Tibial artery (tissue), 4 donors: ENCODE measurements at regions not wholly inside any gene's neighbourhood (a gene's known extent, or its start where the extent isn't known, plus 50 kb on each side); places are given as distances from the start of the nearest gene placed in this dataset.
A peak's percentile ranks its signal among the peaks of the same experiment; 100 is the strongest.
"Not testable (repeated sequence)": the region's sequence is repeated elsewhere in the genome, so short reads cannot be mapped to it uniquely, and the experiment has no call there.

ENCODE experiments used
- DNase-seq, 2 donors: peaks; one replicate each; pipeline ENCODE4 v3.0.0-alpha.2; 2019
- H3K27ac ChIP-seq, 2 donors: fragments of 200-600 bp; sonication (generic) in 1 of 2; 1 replicate in 1 of 2; 2 replicates in 1 of 2; pipeline ENCODE4 v1.5.1; 2018 to 2019; ENCODE audit warnings: mild to moderate bottlenecking in 1 of 2
- H3K27me3 ChIP-seq, 2 donors: fragments of 200-600 bp; sonication (generic) in 1 of 2; one replicate each; pipeline versions ENCODE4 v1.5.1 to v1.6.0; 2016 to 2019
- H3K36me3 ChIP-seq, 3 donors: fragments of 200-600 bp; sonication (generic) in 2 of 3; one replicate each; pipeline ENCODE4 v1.5.1; 2016 to 2019; ENCODE audit warnings: mild to moderate bottlenecking in 2 of 3
- H3K4me1 ChIP-seq, 4 donors: fragments of 200-600 bp; sonication (generic) in 2 of 4; 1 replicate in 3 of 4; 2 replicates in 1 of 4; pipeline ENCODE4 v1.5.1; 2016 to 2019
- H3K4me3 ChIP-seq, 2 donors: fragments of 200-600 bp; sonication (generic) in 1 of 2; 1 replicate in 1 of 2; 2 replicates in 1 of 2; pipeline ENCODE4 v1.5.1; 2018 to 2019; ENCODE audit warnings: mild to moderate bottlenecking in 2 of 2
- H3K9me3 ChIP-seq, 3 donors: fragments of 200-600 bp; sonication (generic) in 1 of 3; one replicate each; pipeline ENCODE4 v1.5.1; 2016 to 2019
- intact Hi-C: fragments of 100-400 bp; cut with DNase I; formaldehyde crosslinking; loops from one replicate; pipeline ENCODE4 v1.15.0; 2023; ENCODE audit warnings: low total_unique reads
- TF ChIP-seq, protein P1 (sequence below), 2 experiments: fragments of 200-600 bp in 1 of 2; fragments of 450-650 bp in 1 of 2; IDR thresholded peaks; one replicate each; pipeline ENCODE4 v1.5.1; 2017 to 2019; ENCODE audit warnings: antibody characterized with exemption in 2 of 2, mild to moderate bottlenecking in 1 of 2, moderate library complexity in 1 of 2

DNA sequence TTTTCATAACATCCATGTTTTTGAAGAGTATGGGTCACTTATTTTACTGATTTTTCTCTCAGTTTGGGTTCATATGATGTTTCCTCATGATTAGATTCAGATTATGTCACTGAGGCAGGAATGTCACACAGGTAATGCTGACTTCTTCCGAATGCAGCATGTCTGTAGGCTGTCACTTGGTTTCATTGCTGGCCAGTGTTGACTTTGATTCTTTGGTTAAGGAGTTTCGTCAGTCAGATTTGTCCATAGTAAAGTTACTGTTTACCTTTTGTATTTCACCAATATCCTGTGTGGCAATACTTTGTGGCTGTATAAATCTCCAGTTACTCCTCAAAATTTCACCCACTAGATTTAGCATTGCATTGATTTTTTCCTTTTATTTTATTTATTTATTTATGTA, 105.6 kb downstream of the MRPL57 start:
- Histone ChIP-seq H3K4me1 (no peaks in the 10 kb centered on the region), H3K9me3 (no peaks in the 10 kb centered on the region), H3K4me3 (no peak overlapping the region), H3K27ac (no peak overlapping the region), H3K36me3 (no peaks in the 10 kb centered on the region), H3K27me3 (no peaks in the 10 kb centered on the region)
- DNase-seq: no peak
- intact Hi-C loops: no loop called here
- TF ChIP-seq, protein P1, sequence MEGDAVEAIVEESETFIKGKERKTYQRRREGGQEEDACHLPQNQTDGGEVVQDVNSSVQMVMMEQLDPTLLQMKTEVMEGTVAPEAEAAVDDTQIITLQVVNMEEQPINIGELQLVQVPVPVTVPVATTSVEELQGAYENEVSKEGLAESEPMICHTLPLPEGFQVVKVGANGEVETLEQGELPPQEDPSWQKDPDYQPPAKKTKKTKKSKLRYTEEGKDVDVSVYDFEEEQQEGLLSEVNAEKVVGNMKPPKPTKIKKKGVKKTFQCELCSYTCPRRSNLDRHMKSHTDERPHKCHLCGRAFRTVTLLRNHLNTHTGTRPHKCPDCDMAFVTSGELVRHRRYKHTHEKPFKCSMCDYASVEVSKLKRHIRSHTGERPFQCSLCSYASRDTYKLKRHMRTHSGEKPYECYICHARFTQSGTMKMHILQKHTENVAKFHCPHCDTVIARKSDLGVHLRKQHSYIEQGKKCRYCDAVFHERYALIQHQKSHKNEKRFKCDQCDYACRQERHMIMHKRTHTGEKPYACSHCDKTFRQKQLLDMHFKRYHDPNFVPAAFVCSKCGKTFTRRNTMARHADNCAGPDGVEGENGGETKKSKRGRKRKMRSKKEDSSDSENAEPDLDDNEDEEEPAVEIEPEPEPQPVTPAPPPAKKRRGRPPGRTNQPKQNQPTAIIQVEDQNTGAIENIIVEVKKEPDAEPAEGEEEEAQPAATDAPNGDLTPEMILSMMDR (IDR thresholded peaks at IDR 0.05): no peak

DNA sequence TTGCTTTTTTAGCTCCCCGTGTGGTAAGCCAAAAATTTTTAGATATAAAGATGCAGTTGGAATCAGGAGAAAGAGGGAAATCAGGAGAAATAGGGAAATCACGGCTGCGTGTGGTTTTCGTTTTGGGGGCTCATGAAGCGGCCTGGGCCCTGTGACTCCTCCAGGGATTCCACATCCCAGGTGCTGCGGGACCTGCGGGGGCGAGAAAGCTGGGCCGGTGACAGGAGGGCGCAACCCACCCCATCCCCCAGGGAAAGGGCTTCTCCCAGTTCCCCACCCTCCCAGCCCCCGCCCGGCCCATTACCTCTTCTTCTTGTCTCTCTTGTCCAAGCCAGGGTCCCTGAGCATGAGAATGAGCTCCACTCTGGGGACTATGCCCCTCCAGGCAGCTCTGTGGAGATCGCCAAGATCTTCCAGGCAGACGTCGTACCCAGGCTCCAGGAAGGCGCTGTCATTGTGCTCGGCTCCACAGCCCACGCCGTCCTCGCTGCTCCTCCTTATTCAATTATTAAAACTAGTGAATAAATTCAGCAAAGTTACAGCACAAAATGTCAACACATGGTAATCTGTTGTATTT, 111.0 kb downstream of the MRPL57 start:
- H3K4me1 ChIP-seq: no peaks in the 10 kb centered on the region
- intact Hi-C loops: no loop called here
- TF ChIP-seq, protein P1 (IDR thresholded peaks at IDR 0.05): no peak
- no peak for DNase-seq
- no peak overlapping the region for H3K4me3 ChIP-seq
- H3K27ac ChIP-seq: no peak overlapping the region
- no peaks in the 10 kb centered on the region for H3K36me3 ChIP-seq
- H3K27me3 ChIP-seq: no peaks in the 10 kb centered on the region
- H3K9me3 ChIP-seq: no peaks in the 10 kb centered on the region

DNA sequence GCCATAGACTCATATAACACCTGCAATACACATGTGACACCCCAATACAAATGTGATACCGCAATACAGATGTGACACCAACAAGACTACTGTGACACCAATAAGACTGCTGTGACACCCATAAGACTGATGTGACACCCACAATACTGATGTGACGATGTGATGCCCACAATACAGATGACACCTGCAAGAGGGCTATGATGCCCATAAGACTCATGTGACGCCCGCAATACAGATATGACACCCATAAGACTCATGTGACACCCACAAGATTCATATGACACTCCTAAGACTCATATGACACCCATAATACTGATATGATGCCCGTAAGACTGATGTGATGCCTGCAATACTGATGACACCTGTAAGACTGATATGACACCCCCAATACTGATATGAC, 113.0 kb downstream of the MRPL57 start:
- H3K36me3 ChIP-seq: no peaks in the 10 kb centered on the region
- no peaks in the 10 kb centered on the region for H3K9me3 ChIP-seq
- no peak overlapping the region for H3K27ac ChIP-seq
- no peak overlapping the region for H3K4me3 ChIP-seq
- no peaks in the 10 kb centered on the region for H3K27me3 ChIP-seq
- TF ChIP-seq, protein P1 (IDR thresholded peaks at IDR 0.05): no peak
- H3K4me1 ChIP-seq: no peaks in the 10 kb centered on the region
- DNase-seq: no peak
- intact Hi-C loops: no loop called here

DNA sequence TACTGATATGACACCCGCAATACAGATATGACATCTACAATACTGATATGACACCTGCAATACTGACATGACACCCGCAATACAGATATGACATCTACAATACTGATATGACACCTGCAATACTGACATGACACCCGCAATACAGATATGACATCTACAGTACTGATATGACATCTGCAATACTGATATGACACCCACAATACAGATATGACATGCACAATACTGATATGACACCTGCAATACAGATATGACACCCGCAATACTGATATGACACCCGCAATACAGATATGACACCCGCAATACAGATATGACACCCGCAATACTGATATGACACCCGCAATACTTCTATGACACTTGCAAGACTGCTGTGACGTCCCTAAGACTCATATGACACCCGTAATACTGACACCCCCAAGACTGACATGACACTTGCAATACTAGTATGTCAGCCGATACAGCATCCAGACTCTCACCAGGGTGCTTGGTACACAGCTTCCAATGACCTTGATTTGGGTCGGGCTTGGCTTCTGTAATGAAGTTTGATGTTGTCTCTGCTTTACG, 114.1 kb downstream of the MRPL57 start:
- not testable (repeated sequence) for H3K36me3 ChIP-seq, H3K9me3 ChIP-seq, H3K27ac ChIP-seq, H3K4me3 ChIP-seq, H3K27me3 ChIP-seq, DNase-seq, H3K4me1 ChIP-seq
- intact Hi-C loops: loop anchor here (10.0 kb wide), 2 partner anchors 116 to 346 kb away; partner anchors contain the start of genes MRPL57 and SKA3

DNA sequence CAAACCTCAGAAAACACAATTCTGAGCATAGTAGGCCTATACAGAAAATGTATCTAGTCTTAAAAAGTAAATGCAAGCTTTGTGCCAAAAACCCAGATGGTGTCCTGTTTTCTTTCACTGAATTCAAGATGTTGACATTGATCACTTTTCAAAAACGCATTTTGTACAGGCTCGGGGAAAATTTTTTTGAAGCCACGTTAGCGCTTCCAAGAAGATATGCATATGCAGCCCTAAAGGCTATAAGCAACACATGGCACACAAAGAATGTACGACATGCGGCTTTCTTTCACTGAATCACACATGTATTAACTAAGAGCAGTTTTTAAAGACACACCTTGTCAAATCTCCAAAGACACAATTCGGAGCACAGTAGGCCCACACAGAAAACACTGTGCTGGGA, 115.4 kb downstream of the MRPL57 start:
- TF ChIP-seq, protein P1 (IDR thresholded peaks at IDR 0.05): no peak
- Histone ChIP-seq H3K27me3 (no peaks in the 10 kb centered on the region), H3K36me3 (no peaks in the 10 kb centered on the region), H3K9me3 (no peaks in the 10 kb centered on the region), H3K27ac (no peak overlapping the region), H3K4me3 (no peak overlapping the region), H3K4me1 (peaks cover 0 to 1% (median 0%) of the 10 kb centered on the region in 4 donors)
- intact Hi-C loops: loop anchor here (10.0 kb wide), 2 partner anchors 117 to 347 kb away; partner anchors contain the start of genes MRPL57 and SKA3
- DNase-seq: no peak

DNA sequence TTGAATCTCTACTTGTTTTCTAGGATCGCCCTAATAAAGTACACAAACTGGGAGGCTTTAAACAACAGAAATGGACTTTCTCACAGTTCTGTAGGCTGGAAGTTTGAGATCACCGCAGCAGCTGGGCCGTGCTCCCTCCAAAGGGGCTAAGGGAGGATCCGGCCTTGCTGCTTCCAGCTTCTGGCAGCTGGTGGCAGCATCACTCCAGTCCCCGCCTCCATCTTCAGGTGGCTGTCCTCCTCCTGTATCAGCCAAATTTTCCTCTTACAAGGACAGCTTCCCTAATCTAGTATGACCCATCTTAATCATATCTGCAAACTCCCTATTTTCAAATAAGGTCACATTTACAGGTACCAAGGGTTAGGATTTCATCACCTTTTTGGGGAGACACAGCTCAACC, 120.5 kb downstream of the MRPL57 start:
- intact Hi-C loops: loop anchor here (5.0 to 10.0 kb wide), 3 partner anchors 122 to 352 kb away; partner anchors contain the start of genes MRPL57 and SKA3
- not testable (repeated sequence) for H3K27me3 ChIP-seq, H3K36me3 ChIP-seq, H3K4me3 ChIP-seq, H3K9me3 ChIP-seq, DNase-seq
- peak overlapping the region; percentile 78 to 79 for H3K27ac ChIP-seq
- peaks cover 0 to 21% (median 6%) of the 10 kb centered on the region in 4 donors for H3K4me1 ChIP-seq
